Frontal cortex (tissue), 3 donors: ENCODE measurements at regions not wholly inside any gene's neighbourhood (a gene's known extent, or its start where the extent isn't known, plus 50 kb on each side); places are given as distances from the start of the nearest gene placed in this dataset.
"Not testable (repeated sequence)": the region's sequence is repeated elsewhere in the genome, so short reads cannot be mapped to it uniquely, and the experiment has no call there.

Experiments
- DNase-seq, 2 donors: peaks; one replicate each; pipeline ENCODE4 v3.0.0; 2012; ENCODE audit warnings: low spot score in 2 of 2
- FAIRE-seq: peaks from 2 replicates; lab custom pipeline; 2012; peaks lifted over from hg19 to GRCh38; lab: Jason Lieb, UNC
- donor health status: control.
- donor health status: control.
- donor health status: control.

DNA sequence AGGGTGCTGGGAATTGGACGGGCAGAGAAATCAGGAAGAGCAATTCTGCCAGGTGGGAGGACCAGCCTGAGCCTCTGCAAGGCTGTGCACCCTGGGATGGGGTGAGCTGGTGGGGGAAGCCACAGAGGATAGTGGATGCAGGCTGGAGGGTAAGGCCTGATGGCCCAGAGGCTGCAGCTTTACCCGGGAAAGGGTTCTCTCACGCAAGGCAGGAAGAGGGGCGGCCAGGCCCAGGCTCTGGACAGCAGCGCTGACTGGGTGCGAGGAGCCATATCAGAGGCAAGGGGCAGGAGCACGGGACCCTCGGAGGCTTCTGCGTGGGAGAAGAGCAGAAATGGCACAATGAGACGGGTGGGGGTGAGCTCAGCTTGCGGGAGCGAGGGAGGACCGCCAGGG is 104.6 kb downstream of the SOX1 start:
- DNase-seq (no peak), FAIRE-seq (no peak)

DNA sequence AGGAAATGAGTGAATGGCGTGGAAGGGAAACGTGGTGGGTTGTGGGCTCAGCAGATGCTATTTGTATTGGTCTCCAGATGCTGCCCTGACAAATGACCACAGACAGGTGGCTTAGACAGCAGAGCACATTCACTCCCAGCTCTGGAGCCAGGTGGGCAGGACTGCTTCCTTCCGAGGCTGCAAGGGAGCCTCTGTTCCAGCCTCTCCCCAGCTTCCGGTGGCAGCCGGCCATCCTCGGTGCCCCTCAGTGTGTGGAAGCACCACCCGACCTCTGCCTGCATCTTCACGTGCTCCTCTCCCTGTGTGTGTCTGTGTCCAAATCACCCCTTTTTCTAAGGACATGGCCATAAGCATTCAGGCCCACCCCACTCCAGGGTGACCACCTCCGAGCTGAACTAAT is 105.1 kb downstream of the SOX1 start:
- no peak for FAIRE-seq

DNA sequence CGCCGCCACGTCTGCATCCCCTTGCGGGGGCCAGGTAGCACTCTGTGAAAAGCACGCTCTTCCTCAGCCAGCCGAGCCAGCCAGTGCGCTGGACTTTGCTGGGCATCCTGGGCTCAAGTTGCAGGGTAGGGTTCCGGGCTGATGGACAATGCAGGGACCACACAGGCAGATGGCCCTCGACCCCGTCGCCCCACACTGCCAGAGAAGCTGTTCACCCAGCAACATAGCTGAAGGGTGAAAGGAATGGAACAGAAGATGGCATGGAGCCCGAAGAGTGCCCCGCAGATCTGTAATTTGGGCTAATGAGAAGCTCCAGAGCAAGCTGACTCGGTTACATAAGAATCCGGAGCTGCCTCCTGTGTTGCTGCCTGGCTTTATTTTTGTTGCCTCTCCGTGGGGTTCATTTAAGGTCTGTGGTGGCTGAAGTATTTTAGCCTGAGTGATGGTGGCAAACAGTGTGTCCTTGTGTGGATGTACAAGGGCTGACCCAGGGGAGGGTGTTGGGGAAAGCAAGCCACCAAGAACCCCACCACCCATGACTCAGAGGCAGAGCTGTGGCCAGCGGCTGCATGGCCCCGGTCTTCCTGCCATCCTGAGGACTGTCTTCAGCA is 105.8 kb downstream of the SOX1 start:
- no peak for FAIRE-seq
- peak; percentile 47 to 70 for DNase-seq

More for the DNA sequence above, 105.1 kb downstream of the SOX1 start:
- no peak for DNase-seq

DNA sequence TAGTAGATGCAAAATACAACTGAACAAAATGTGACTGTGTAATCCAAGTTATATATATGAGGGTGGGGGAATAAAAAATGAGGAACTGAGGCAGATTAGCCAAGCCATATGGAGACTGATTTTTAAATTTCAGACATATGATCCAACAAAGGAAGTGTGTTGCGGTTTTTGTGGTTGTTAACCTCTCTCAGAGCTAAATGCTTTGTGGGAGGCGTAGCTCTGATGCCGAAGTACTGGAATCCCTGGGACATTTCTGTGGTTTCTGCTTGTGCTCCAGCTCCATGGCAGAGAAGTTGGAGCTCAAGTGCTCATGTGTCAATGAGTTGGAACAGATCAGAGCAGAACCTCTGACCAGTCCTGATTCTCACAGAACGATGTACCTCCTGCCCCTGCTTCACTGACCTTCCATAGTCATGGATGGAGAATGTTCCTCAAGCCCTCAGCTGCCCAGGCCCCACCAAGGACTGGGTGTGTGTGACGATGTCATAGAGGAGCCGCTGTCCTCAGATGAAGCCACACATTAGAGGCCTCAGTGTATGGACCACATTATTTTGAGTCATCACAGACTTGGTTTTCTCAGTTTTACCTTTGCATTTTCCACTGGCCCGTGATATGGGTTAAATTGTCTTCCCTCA is 107.6 kb downstream of the SOX1 start:
- FAIRE-seq = no peak
- DNase-seq = no peak

DNA sequence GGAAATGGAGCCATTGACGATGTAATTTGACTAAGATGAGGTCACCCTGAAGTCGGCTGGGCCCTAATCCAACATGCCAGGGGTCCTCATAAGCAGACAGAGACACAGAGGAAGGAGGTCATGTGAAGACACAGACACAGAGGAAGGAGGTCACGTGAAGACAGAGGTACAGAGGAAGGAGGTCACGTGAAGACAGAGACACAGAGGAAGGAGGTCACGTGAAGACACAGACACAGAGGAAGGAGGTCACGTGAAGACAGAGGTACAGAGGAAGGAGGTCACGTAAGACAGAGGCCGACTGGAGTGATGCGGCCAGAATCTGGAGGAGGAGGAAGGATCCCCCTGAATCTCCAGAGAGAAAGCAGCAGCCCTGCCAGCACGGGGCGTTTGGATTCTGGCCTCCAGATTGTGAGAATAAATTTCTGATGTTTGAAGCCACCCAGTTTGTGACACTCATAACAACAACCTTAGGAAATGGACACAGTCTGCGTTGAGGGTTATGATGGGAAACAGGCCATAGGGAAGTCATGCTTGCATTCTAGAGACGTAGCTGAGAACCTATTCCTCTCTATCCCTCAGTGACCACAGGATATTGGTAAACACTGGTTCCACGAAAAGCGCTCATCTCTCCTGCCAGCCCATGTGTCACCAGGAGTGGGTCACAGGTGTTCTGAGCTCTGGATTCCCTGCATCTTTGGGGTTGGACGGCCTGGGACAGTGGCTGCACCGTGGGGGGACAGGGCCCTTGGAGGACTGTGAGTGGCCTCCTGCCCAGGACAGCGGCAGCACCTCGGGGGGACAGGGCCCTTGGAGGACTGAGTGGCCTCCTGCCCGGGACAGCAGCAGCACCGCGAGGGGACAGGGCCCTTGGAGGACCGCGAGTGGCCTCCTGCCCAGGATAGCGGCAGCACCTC is 108.5 kb downstream of the SOX1 start:
- FAIRE-seq (no peak), DNase-seq (no peak)

DNA sequence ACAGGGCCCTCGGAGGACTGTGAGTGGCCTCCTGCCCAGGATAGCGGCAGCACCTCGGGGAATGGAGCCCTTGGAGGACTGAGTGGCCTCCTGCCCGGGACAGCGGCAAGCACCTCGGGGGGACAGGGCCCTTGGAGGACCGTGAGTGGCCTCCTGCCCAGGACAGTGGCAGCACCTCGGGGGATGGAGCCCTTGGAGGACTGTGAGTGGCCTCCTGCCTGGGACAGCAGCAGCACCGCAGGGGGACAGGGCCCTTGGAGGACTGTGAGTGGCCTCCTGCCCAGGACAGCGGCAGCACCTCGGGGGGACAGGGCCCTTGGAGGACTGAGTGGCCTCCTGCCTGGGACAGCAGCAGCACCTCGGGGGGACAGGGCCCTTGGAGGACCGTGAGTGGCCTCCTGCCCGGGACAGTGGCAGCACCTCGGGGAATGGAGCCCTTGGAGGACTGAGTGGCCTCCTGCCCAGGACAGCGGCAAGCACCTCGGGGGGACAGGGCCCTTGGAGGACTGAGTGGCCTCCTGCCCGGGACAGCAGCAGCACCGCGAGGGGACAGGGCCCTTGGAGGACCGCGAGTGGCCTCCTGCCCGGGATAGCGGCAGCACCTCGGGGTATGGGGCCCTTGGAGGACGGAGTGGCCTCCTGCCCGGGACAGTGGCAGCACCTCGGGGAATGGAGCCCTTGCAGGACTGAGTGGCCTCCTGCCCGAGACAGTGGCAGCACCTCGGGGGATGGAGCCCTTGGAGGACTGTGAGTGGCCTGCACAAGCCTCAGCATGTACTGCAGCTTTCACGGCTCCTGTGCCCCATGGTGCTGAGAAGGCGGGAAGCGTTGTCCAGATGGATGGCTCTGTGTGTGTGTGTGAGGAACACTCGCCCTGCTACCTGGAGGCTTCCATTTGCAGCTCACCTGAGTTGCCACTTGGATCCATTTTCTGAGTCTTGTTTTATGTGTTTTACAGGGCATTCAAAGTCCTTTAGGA is 109.5 kb downstream of the SOX1 start:
- not testable (repeated sequence) for FAIRE-seq, DNase-seq

DNA sequence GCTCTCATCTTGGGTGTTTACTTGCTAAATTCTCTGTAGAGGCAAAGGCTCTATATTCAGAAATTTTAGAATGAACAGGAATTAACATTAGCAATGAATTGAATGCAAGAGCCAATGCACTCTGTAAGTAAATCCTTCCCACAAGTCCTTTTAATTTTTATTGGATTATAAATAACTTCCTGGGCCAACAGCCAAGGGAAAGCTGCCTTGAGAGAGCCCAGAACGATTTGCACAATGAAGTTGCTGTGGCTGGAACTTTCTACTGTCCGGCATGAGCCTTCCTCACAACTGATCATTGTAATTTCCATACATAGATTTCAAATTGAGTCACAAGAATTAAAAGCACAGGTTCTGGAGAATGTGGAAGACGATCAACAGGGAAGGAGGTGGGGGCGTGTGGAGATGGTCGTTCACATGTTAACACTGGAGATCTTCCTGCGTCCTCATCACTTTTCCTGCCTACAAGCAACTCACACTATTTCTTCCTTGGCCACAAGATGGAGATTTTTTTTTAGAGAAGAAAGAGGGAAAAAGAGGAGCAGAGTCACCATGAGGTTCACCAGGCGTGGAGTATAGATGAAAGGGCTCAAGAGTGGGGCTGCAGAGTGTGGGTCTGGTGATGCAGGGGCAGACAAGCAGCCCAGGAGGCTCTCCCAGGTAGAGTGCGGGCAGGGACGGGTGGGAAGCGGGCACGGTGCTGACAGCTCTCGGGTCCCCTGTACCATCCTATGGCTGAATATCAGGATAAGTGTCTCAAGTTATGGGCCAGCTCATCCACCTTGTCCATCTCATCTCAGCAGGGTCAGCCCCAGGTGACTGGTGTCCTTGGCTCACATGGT is 110.7 kb downstream of the SOX1 start:
- DNase-seq (no peak), FAIRE-seq (no peak)

DNA sequence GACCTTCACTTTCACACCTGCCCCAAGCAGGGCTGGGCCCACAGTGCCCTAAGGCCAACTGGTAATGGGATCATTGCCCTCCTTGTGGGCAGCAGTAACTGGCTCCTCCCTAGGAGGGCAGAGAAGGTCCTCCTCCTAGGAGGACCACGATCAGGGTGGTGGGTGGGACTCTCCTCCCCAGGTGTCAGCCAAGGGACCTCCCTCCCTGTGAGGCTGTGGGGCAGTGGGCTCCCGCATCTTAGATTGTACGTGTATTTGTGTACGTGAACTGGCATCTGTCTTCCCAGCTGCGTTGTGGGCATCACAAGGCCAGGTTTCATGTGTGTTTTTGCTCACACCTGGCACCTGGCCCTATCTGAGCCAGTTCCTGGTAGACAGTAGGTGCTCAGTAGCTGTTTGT is 111.8 kb downstream of the SOX1 start:
- FAIRE-seq (no peak), DNase-seq (no peak)

DNA sequence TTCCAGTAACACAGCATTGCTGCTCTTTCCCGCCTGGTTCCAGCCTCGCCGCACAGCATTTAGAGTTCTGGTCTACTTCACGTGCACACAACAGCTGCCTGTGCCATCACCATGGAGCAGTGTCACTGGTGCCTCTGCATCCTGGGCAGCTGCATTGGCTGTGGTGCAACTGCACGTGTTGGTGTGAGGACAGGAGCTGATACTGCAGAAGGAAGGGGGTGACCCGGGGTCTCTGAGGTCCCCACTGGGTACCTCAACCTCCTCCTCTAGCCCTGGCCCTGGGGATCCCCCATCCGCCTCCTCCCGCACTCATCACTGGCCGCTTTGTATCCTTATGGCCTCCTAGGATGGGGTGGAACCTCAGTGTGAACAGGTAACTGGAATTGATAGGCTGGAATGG is 112.5 kb downstream of the SOX1 start:
- DNase-seq (no peak), FAIRE-seq (no peak)

DNA sequence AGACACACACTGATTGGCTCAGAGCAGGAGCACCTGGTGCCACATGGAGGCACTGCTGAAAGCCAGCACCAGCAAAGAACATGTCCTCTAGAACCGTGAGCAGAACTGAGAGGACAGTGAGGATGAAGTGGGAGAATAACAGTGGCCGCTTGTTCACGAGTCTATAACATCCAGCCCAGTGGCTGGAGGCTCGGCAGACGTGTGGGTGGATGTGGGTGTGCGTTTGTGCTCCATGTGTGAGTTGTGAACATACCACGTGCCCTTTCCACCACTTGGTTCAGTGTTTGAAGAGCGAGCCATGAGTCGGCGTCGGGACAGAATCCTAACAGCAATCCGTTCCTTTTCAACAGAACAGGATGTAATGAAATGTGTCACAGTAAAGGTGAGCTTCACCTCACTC is 113.0 kb downstream of the SOX1 start:
- no peak for FAIRE-seq
- DNase-seq = no peak

DNA sequence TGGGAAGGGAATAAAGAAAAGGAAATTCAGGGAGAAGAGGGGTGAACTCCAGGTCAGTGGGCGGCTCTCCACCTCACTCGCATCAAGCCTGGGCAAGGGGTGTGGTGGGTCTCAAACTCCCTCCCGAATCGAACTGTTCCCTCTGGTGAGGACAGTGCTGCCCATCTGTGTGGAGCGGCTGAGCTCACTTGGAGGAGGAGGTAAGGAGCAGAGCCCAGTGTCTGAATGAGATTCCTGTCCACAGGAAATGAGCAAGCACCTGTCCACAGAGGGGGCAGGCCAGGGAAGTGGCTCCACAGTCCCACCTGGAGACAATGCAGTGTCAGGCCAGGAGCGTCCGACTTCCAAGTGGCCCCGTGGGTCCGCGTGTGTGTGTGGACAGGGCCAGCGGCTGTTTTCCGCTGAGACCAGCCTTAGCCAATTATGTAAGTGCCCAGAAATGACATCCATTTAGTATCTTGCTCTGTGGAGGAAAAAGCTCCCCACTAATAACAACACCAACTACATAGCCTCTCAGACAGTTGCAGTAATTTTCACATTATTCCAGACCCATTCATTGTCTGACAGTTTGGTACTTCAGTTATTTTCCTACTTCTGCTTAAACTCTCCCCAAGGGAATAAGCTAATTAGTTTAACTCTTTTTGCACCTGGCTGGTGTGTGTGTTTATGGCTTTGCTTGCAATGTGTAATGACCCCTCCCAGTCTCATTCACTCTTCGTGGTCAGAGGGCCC is 114.6 kb downstream of the SOX1 start:
- FAIRE-seq = no peak

DNA sequence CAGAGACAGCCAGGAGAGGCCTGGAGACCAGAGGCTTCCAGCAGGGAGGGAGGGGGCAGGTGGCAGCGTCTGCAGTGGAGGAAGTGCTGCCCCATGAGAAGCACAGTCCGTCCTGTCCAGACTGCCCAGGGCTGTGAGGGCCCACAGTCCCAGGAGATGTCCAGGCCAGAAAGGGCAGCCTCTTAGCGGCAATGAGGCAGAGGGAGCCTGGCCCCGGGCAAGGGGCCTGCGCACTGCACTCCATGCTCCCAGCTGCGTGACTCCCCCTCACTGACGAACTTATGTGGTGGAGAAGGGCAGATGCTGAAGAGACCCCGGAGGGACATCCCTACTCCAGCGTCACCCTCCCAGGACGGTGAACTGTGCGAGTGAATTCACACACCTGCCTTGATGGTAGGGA is 115.3 kb downstream of the SOX1 start:
- DNase-seq (no peak), FAIRE-seq (no peak)

More for the DNA sequence above, 114.6 kb downstream of the SOX1 start:
- DNase-seq = no peak

DNA sequence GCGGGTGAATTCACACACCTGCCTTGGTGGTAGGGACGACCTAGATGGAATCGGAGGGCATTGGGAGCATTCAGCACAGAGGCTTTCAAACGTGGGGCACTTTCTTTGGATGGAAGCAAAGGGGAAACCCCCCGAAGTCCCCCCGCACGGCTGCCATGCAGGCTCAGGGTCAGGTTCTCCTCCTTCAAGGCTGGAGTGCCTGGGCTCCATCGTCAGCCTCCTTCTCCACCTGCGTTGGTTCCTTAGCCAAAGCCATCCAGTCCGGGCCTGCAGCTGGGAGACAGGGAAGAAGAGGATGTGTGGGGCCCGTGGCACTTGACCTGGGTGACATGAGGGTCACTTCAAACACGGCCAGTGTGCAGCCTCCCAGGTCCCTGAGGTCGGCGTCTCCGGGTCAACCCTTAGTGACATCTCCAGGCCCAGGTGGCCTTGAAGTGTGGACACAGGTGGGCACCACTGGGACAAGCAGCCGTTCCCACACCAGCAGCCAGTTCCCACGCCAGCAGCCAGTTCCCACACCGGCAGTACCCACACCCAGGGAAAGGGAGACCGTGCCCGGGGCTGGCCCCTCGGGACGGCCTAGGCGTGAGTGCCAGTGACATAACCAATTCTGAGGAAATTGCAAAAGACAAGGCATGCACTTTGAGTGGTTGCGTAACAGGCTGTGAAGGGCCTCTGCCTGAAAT is 116.0 kb downstream of the SOX1 start:
- FAIRE-seq (no peak), DNase-seq (no peak)

DNA sequence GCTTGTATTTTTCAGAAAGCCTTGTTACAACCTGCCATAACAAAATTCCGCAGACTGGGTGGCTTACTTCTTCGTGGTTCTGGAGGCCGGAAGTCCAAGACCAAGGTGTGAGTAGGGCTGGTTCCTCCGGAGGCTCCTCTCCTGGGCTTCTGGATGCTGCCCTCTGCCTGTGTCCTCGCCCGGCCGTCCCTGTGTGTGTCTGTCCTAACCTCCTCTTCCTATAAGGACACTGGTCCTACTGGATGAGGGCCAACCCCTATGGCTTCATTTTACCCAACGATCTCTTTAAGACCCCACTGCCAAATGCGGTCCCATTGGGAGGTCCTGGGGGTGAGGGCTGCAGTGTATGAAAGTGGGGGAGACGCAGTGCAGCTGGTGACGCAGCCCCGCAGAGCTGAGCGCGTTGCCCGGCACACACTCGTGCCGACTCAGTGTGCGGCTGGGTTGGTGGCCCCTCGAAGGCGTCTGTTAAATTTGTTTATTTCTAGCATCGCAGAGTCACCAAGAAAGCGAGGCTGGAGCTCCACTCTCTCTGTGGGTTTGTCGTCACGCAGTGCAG is 116.7 kb downstream of the SOX1 start:
- DNase-seq (no peak), FAIRE-seq (no peak)

DNA sequence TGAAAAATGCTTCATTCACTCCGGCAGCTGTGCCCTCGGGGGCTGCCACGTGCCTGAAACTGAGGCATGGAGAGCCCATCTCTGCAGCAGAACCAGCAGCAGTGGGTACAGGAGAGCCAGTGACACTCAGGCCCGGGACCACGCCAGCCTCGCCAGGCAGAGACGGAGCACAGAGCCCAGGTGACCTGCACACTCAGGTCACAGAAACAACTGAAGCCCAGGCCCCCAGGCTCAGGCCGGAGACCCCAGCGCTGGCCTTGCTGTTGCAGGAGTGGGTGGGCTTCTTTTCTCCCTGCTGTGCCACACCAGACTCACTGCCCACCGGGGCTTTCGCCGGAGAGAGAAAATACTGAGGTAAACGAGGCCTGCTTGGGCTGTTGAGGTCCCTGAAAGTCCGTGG is 117.3 kb downstream of the SOX1 start:
- DNase-seq = no peak
- FAIRE-seq = no peak

DNA sequence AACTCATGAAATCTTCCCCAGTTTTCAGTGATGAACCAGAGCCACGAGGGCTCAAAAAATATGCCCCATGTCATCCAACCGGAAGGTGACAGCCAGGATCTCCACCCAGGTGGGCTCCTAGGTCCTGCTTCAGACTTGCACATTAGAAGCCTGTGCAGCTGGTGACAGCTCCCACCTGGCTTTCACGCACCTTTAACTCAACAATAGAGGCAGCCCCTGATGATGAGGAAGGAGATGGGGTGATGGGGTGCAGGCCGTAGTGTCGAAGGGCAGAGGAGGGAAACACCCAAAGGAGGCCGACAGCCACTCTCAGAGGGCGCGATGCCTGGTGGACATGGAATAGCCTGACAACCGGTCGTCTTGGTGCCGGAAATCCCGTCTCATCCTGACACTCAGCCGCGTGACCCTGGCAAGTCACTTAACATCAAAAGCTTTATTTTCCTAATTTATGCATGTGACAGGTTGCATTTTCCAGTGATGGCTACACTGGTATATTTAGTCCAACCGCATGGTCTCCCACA is 118.0 kb downstream of the SOX1 start:
- FAIRE-seq (no peak), DNase-seq (no peak)

DNA sequence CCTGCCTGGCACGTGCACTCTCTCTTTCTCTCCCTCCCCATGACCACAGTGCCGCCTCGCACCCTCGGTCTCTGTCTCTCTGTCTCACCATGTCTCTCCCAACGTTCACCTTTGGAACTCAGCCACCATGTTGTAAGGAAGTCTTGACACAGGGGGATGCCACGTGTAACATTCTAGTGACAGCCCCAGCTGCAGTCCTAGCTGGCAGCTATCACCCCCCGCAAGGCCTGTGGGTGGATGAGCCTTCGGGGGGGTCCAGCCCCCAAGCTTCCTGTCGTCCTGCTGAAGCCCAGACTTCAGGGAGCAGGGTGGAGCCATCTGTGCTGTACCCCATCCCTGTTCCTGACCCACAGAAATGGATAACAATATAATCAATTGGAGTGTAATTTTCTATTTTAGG is 118.5 kb downstream of the SOX1 start:
- FAIRE-seq = no peak
- DNase-seq = no peak
